GM18867 (cell line): ENCODE measurements at regions not wholly inside any gene's neighbourhood (a gene's known extent, or its start where the extent isn't known, plus 50 kb on each side); places are given as distances from the start of the nearest gene placed in this dataset.

ENCODE experiments used
- ATAC-seq: cut with Tn5 transposase; IDR thresholded peaks from one replicate; pipeline ENCODE4 v1.9.1; 2021; ENCODE audit warnings: mild to moderate bottlenecking, moderate library complexity; ENCODE audit not compliant: unreplicated experiment

- ATAC-seq, result no peak
Measured at GRCh38 chr12:84294246-84294645, 618.4 kb downstream of the SLC6A15 start.

GRCh38 chr12:84290168-84290567 lies 622.4 kb downstream of the SLC6A15 start:
- ATAC-seq, result no peak

GRCh38 chr12:84277986-84278385 lies 634.6 kb downstream of the SLC6A15 start:
- no peak for ATAC-seq

GRCh38 chr12:84276215-84276614 lies 636.4 kb downstream of the SLC6A15 start:
- no peak for ATAC-seq

GRCh38 chr12:84272324-84272723 lies 640.3 kb downstream of the SLC6A15 start:
- ATAC-seq, result no peak

GRCh38 chr12:84270470-84271140 lies 642.0 kb downstream of the SLC6A15 start:
- no peak for ATAC-seq

GRCh38 chr12:84247931-84248330 lies 664.7 kb downstream of the SLC6A15 start:
- no peak for ATAC-seq

- no peak for ATAC-seq
Measured at GRCh38 chr12:84243686-84244085, 668.9 kb downstream of the SLC6A15 start.

GRCh38 chr12:84222841-84223240 lies 689.8 kb downstream of the SLC6A15 start:
- no peak for ATAC-seq

- ATAC-seq, result no peak
Measured at GRCh38 chr12:84218406-84218805, 694.2 kb downstream of the SLC6A15 start.

GRCh38 chr12:84201976-84202375 lies 710.6 kb downstream of the SLC6A15 start:
- ATAC-seq, result no peak

- no peak for ATAC-seq
Measured at GRCh38 chr12:84198294-84198946, 714.2 kb downstream of the SLC6A15 start.

- no peak for ATAC-seq
Measured at GRCh38 chr12:84191779-84192178, 720.8 kb downstream of the SLC6A15 start.

- no peak for ATAC-seq
Measured at GRCh38 chr12:84186433-84186832, 726.2 kb downstream of the SLC6A15 start.

- ATAC-seq, result no peak
Measured at GRCh38 chr12:84183576-84183975, 729.0 kb downstream of the SLC6A15 start.

GRCh38 chr12:84174115-84174514 lies 738.5 kb downstream of the SLC6A15 start:
- no peak for ATAC-seq

GRCh38 chr12:84172823-84173424 lies 739.7 kb downstream of the SLC6A15 start:
- ATAC-seq, result no peak

GRCh38 chr12:84166812-84167211 lies 745.8 kb downstream of the SLC6A15 start:
- ATAC-seq, result no peak

- ATAC-seq, result no peak
Measured at GRCh38 chr12:84165998-84166571, 746.5 kb downstream of the SLC6A15 start.

- ATAC-seq, result no peak
Measured at GRCh38 chr12:84161296-84161695, 751.3 kb downstream of the SLC6A15 start.

GRCh38 chr12:84159260-84159659 lies 753.3 kb downstream of the SLC6A15 start:
- ATAC-seq, result no peak

GRCh38 chr12:84157170-84157569 lies 755.4 kb downstream of the SLC6A15 start:
- no peak for ATAC-seq
